Stimulated activated effector memory CD8-positive, alpha-beta T cell treated with anti-CD3 and anti-CD28 coated beads, Interleukin-12 subunit alpha, Interleukin-12 subunit beta, amount 100 ng/mL, for 72 hours (primary cell): ENCODE measurements at regions not wholly inside any gene's neighbourhood (a gene's known extent, or its start where the extent isn't known, plus 50 kb on each side); places are given as distances from the start of the nearest gene placed in this dataset.
A peak's percentile ranks its signal among the peaks of the same experiment; 100 is the strongest.

ENCODE experiments used
- ATAC-seq: fragments of 150-1000 bp; cut with Tn5 transposase; 2 replicates; pipeline ENCODE4 v1.10.0; 2021
- DNase-seq, 2 donors: peaks; one replicate each; pipeline ENCODE4 v3.0.0; 2021 to 2022; ENCODE audit warnings: low spot score in 2 of 2
- H3K27ac Mint-ChIP-seq: one replicate; pipeline ENCODE4 v1.8.0; 2022; ENCODE audit warnings: mild to moderate bottlenecking, mixed read lengths
- H3K36me3 Mint-ChIP-seq: one replicate; pipeline ENCODE4 v1.8.0; 2022; ENCODE audit warnings: mild to moderate bottlenecking, mixed read lengths
- H3K4me1 Mint-ChIP-seq: one replicate; pipeline ENCODE4 v1.8.0; 2022; ENCODE audit warnings: mixed read lengths
- H3K4me3 Mint-ChIP-seq: one replicate; pipeline ENCODE4 v1.8.0; 2022; ENCODE audit warnings: mild to moderate bottlenecking, mixed read lengths
- H3K9me3 Mint-ChIP-seq: one replicate; pipeline ENCODE4 v1.8.0; 2022; ENCODE audit warnings: mixed read lengths

DNA sequence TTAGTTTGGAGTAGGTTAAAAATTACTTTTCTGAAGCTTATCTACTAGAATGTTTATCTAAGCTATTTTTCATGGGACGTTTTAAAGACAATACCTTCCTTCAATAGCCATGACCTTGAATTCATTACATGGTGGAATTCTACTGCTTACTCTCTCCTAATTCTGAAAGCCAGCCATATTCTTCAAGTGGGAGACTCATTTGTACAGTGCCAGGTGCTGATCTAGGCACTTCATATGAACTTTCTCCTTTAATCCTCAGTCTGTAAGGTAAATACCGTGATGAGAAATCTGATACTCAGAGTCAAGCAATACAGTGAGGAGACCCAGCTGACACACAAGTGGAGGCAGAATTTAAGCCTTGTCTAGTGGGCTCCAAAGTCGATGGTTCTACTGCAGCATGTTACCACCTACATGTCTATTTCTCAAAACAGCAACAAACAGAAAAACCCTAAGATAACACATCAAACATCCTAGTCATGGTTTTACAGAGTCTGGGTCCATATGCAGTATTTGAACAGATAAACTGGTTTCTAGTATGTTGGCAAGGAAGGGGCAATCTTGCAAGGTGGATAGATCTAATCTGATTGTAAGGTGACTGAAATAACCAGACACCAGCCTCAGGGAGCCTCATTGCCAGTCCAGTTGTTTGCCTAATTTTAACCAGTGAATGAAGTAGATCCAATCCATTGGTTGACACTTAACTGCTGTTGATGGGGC is 243.7 kb downstream of the PIK3R1 start:
- no peak for ATAC-seq
- H3K36me3 Mint-ChIP-seq, result no peaks in the 10 kb centered on the region

DNA sequence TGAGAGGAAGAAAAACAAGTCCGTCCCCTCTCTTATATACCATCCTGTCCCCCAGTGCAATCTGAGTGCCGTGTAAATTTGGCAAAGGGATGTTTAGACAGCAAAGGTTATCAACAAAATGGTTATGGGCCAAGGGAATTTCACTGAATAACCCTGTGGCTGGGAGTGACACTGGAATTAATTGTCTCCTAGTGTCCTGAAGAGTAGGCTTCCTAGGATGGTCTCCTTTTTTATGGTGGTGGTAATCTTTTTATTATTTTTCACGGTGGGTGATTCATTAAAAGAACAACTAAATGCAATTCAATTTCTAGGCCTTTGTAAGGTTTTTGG is 244.2 kb downstream of the PIK3R1 start:
- Mint-ChIP-seq H3K4me1 (peaks cover 7% of the 10 kb centered on the region), H3K9me3 (no peaks in the 10 kb centered on the region), H3K4me3 (no peak overlapping the region), H3K36me3 (no peaks in the 10 kb centered on the region), H3K27ac (no peak overlapping the region)
- no peak for ATAC-seq
- DNase-seq, result no peak

More for the DNA sequence above, 243.7 kb downstream of the PIK3R1 start:
- H3K4me3 Mint-ChIP-seq, result no peak overlapping the region
- H3K4me1 Mint-ChIP-seq, result peaks cover 7% of the 10 kb centered on the region
- no peak for DNase-seq
- H3K9me3 Mint-ChIP-seq, result no peaks in the 10 kb centered on the region
- no peak overlapping the region for H3K27ac Mint-ChIP-seq

DNA sequence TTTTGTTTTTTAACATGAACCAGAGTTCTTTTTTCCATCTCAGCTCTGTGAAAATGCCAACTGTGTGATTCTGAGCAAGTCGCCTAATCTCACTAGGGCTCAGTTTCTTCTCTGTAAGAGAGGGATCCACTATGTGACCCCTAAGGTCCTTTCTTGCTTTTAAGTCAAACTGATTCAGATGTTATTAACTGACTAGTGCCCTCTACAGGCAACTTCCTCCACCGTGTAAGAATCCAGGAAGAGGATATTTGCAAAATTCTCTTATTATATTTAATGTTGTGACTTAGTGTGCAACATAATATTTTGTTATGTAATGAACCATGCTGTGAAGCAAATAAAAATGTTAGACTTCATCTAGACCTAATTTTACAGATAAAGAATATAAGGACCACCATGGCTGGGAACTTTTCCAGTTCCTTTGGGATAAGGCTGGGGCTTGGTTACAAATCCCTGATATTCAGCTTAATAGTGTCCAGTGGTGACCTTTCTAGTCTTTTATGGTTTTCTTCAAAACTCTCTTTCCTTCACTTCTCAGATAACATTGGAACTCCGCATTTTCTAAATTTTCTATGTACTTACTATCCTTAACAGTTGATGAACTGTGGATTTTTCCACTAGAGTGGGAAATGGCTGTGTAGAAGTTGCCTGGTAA is 244.7 kb downstream of the PIK3R1 start:
- H3K9me3 Mint-ChIP-seq, result no peaks in the 10 kb centered on the region
- peaks cover 7% of the 10 kb centered on the region for H3K4me1 Mint-ChIP-seq
- DNase-seq (peak; percentile 20 to 62), ATAC-seq (peak; percentile 27)
- no peak overlapping the region for H3K4me3 Mint-ChIP-seq
- no peak overlapping the region for H3K27ac Mint-ChIP-seq
- H3K36me3 Mint-ChIP-seq, result no peaks in the 10 kb centered on the region

DNA sequence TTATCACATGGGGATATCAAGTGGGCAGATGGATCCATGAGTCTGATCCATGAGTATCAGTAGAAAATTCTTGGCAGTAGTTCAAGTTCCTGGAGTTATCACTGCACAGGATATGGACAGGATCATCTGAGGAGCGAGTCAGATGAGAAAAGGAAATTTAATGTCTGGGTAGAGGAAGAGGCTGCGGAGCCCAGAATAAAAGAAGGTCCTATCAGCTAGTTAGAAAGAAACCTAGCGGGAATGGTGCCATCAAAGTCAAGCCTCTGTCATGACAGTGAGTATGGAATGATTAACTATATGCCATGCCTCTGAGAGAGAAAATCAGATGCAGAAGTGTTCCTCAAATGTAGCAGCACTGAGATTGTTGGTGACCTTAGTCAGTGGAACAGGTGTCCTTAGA is 248.1 kb downstream of the PIK3R1 start:
- Mint-ChIP-seq H3K4me1 (no peaks in the 10 kb centered on the region), H3K9me3 (no peaks in the 10 kb centered on the region), H3K27ac (no peak overlapping the region), H3K36me3 (no peaks in the 10 kb centered on the region), H3K4me3 (no peak overlapping the region)
- no peak for ATAC-seq
- DNase-seq, result no peak

DNA sequence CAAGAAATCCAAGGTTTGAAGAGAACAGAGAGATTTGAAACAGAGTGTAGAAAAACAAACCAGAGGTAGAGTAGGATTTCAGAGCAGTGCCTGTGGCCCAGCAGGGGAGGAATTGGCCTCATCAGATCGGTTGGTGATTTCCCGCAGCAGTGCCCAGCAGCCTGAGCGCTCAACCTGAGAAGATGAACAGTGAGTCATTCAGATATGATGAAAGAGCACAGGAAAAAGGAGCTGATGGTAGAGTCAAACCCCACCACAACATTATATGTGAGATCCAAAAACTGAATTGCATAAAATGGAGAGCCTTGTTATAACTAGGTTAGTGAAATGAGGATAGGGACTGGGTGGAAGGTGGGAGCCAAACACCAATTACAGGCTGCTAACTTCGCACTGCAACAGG is 248.9 kb downstream of the PIK3R1 start:
- Mint-ChIP-seq H3K27ac (no peak overlapping the region), H3K9me3 (no peaks in the 10 kb centered on the region), H3K36me3 (no peaks in the 10 kb centered on the region), H3K4me3 (no peak overlapping the region), H3K4me1 (no peaks in the 10 kb centered on the region)
- DNase-seq, result peak; percentile 30 to 74
- ATAC-seq, result peak; percentile 98

DNA sequence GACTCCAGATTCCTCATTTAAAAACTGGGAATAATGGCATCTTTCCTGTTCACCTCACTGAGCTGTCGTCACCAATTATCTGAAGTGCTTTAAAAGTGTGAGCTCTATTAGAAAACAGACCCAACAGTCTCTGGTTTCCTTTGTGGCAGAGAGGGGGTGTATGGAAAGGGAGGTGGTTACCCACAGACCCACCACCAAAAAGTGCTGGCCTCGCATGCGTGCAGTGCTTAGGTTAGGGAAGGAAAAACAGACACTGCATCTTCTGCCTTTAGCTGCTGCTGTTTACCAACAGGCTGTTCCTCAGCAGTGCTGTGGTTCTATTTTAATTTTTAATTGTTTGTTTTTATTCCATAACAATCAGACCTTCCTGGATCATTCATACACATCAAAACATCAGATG is 249.6 kb downstream of the PIK3R1 start:
- peak; percentile 51 for ATAC-seq

DNA sequence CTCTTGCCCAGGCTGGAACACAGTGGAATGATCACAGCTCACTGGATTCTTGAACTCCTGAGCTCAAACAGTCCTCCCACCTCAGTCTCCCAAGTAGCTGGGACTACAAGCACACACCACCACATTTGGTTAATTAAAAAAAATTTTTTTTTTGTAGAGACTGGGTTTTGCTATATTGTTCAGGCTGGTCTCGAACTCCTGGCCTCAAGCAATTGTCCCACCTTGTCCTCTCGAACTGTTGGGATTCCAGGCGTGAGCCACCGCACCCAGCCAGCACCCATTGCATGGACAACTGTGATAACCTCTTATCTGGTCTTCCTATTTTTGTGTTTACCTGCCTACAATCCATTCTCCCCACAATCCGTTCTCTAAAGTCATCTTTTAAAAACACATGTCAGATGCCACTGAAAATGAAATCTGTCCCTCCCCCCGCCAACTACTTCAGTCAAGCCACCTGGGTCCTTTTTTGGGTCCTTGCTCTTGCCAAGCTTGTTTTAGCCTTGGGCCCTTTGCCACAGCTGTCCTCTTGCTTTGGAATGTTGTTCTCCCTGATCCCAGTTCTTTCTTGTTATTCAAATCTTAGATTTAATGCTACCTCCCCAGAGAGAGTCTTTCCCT is 250.5 kb downstream of the PIK3R1 start:
- Mint-ChIP-seq H3K9me3 (no peaks in the 10 kb centered on the region), H3K4me3 (no peak overlapping the region), H3K36me3 (no peaks in the 10 kb centered on the region), H3K4me1 (no peaks in the 10 kb centered on the region), H3K27ac (no peak overlapping the region)
- DNase-seq, result peak in 1 of 2 donors; percentile 34
- no peak for ATAC-seq

More for the DNA sequence above, 249.6 kb downstream of the PIK3R1 start:
- Mint-ChIP-seq H3K4me3 (no peak overlapping the region), H3K4me1 (no peaks in the 10 kb centered on the region), H3K9me3 (no peaks in the 10 kb centered on the region), H3K27ac (no peak overlapping the region), H3K36me3 (no peaks in the 10 kb centered on the region)
- peak; percentile 26 to 73 for DNase-seq

DNA sequence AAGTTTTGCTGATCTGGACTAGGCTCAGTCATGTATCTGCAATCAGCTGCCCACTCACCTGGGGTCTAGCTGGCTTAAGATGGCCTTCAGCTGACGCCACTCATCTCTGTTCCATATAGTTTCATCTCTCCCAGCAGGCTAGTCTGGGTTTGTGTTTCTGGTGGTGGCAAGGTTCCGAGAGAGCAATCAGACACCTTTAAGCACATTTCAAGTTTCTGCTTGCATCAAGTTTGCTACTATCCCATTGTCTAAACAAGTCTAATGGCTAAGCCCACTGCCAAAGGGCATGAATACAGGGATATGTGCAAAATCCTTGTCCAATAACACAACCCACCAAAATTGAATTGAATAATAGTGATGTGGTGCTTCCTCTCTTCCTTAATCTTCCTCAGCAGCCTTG is 251.7 kb downstream of the PIK3R1 start:
- DNase-seq, result no peak
- ATAC-seq, result no peak
- Mint-ChIP-seq H3K27ac (peak overlapping the region; percentile 4), H3K4me3 (no peak overlapping the region), H3K9me3 (no peaks in the 10 kb centered on the region), H3K4me1 (no peaks in the 10 kb centered on the region), H3K36me3 (no peaks in the 10 kb centered on the region)

DNA sequence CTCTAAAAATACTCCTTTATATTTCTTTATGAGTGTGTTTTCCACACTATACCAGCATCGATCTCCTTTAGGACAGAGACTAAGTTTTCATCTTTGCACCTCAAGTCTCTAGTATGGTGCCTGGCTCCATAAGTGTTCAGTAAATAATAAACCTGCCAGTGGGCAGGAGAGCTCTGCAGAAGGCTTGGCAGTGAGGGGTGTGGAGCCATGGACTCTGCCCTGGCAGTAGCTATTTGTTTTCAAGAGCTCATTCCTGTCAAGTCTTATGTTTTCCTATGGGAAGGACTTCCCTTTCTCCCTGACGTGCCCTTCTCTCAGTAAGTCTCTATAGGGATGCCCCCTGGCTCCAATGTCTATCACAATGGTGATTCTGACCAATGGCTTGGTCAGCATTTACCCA is 252.2 kb downstream of the PIK3R1 start:
- no peak for ATAC-seq
- Mint-ChIP-seq H3K36me3 (no peaks in the 10 kb centered on the region), H3K4me3 (no peak overlapping the region), H3K4me1 (no peaks in the 10 kb centered on the region), H3K9me3 (no peaks in the 10 kb centered on the region), H3K27ac (peak overlapping the region; percentile 4)
- DNase-seq, result peak in 1 of 2 donors; percentile 25

DNA sequence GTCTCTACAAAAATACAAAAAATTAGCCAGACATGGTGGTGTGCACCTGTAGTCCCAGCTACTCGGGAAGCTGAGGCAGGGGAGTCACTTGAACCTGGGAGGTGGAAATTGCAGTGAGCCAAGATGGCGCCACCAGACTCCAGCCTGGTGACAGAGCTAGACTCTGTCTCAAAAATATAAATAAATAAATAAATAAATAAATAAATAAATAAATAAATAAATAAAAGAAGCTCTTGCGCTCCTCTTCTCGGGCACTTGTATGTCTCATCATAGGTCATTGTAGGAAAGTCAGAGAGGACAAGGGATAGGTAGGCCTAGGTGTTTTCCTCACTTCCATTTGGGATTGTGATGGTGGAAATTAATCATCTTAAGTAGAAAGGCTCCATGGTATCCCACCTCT is 252.8 kb downstream of the PIK3R1 start:
- Mint-ChIP-seq H3K4me3 (no peak overlapping the region), H3K4me1 (no peaks in the 10 kb centered on the region), H3K9me3 (no peaks in the 10 kb centered on the region), H3K36me3 (no peaks in the 10 kb centered on the region), H3K27ac (no peak overlapping the region)
- no peak for ATAC-seq
- no peak for DNase-seq

DNA sequence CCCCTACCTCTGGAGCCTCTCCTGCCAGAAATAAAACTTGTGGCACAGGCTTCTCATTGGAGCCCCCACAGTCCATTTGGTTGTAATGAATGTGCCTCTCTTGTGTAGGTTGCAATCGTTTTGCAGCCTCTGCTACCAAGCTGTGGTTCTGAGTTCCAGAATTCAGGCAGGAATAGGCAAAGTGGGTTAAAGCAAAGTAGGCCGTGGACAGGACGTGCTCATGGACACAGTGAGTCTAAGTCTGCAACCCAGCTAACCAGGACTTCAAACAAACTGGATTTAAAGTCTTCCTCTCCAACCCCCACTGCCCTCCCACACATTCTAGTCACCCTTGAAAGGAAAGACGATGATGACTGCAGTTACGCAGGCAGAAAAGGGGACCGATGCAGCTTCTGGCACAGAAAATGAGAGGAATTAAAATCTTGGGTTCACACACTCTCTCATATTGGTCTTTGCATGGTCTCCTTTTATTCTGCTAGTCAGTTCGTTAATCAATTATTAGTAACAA is 260.0 kb downstream of the PIK3R1 start:
- DNase-seq (no peak), ATAC-seq (no peak)
- H3K36me3 Mint-ChIP-seq, result no peaks in the 10 kb centered on the region
- H3K4me3 Mint-ChIP-seq, result no peak overlapping the region
- no peaks in the 10 kb centered on the region for H3K9me3 Mint-ChIP-seq
- H3K27ac Mint-ChIP-seq, result no peak overlapping the region
- H3K4me1 Mint-ChIP-seq, result no peaks in the 10 kb centered on the region

DNA sequence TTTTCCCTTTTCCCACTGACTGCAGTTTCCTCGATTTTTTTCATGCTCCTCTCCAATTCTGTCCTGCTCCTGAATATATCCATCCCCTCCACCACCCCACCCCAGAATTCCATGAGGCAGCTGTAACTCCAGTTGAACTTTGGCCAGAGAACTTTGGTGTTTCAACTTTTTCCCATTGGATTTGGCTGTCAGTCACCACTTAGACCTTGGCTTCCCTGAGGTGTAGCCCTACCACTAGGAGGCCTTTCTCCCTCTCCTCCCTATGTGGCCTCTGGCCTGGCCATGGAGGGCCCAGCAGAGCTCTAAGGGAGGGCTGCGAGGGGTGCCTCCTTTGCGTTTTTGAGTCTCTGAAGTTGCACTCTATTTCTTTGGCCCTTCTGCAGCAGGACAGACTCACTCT is 261.3 kb downstream of the PIK3R1 start:
- Mint-ChIP-seq H3K27ac (no peak overlapping the region), H3K36me3 (no peaks in the 10 kb centered on the region), H3K9me3 (no peaks in the 10 kb centered on the region), H3K4me3 (no peak overlapping the region), H3K4me1 (no peaks in the 10 kb centered on the region)
- ATAC-seq (no peak), DNase-seq (no peak)

DNA sequence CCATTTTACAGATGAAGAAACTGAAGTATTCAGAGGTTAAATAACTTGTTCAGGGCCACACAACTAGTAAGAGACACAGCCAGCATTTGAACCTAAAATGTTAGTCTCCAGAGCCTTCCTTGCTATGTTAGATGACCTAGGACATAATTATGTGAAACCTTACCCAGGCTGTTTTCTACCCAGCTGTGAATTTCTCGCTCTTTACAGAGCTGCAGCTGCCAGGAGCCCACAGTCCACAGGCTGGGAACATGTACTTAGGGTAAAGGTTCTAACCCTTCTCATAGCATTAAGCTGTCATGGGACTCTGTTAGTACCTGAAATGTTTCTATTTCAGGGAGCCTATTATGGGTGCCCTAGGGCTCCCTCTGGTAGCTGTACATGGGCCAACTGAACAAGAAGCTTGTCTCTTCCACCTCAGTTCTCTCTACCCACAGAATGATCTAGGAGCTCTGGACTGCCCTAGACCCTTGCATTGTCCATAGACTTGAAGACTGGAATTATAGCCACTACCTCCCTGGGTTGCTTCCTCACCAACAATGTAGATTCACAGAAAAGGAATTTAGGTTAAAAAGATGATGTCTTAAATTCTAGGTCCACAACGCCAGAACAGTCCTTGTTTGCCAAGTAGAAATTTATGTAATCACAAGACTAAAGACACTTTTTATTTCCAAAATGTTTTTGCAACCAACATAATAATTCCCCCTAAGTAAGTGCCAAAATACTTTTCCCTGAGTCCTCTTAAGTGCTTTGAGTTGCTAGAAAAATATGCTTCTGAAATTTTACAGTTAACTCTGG is 262.9 kb downstream of the PIK3R1 start:
- ATAC-seq, result no peak
- no peak overlapping the region for H3K4me3 Mint-ChIP-seq
- no peaks in the 10 kb centered on the region for H3K36me3 Mint-ChIP-seq
- no peaks in the 10 kb centered on the region for H3K4me1 Mint-ChIP-seq
- no peaks in the 10 kb centered on the region for H3K9me3 Mint-ChIP-seq
- H3K27ac Mint-ChIP-seq, result no peak overlapping the region
- no peak for DNase-seq

DNA sequence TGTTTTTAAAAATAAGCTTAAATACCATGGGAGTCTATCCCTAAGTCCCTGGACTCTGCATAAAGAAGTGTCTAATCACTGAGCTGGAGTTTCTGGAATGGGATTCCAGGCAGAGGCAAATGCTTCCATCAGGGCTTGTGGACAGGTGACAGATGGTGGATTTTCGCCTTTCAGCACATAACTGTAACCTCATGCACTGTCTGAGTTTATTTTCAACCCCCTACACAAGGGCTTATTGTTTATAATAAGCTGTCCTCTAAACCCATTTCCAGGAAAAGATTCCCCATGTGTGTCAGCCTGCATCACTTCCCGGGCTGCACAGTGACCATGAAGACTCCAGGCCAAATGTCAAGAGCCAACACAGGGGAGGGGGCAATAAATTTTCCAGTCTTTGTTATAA is 264.0 kb downstream of the PIK3R1 start:
- Mint-ChIP-seq H3K27ac (no peak overlapping the region), H3K36me3 (no peaks in the 10 kb centered on the region), H3K4me3 (no peak overlapping the region), H3K9me3 (no peaks in the 10 kb centered on the region), H3K4me1 (no peaks in the 10 kb centered on the region)
- DNase-seq (no peak), ATAC-seq (no peak)

DNA sequence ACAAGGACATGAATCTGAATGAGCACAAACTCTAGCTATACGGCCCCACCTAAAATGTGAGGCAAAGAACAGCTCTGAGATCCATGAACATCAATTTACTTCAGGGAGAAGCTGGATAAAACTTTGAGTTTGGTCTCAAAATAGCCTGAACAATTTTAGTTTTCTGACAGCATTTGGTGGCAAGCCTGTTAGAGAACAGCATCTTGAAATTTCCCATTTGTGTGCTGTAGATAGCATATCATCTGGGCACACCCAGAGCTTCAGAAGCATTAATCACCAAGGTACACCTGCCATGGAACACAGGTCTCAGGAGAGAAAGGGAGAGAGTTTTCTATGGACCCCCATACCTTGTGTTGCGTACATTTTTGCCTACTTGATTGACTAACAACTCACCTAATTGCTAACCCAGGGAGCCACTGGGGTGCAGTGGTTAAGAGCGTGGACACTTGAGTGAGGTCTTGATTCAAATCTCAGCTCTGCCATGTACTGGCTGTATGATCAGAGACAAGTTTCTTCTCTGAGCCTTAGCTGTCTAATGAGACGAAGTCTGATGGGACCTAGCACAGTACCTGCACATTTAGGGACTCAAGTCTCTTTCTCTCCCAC is 264.9 kb downstream of the PIK3R1 start:
- Mint-ChIP-seq H3K9me3 (no peaks in the 10 kb centered on the region), H3K36me3 (no peaks in the 10 kb centered on the region), H3K27ac (no peak overlapping the region), H3K4me3 (no peak overlapping the region), H3K4me1 (no peaks in the 10 kb centered on the region)
- ATAC-seq, result no peak
- no peak for DNase-seq
